Testis (tissue), 2 donors: ENCODE measurements at regions not wholly inside any gene's neighbourhood (a gene's known extent, or its start where the extent isn't known, plus 50 kb on each side); places are given as distances from the start of the nearest gene placed in this dataset.
"Not testable (repeated sequence)": the region's sequence is repeated elsewhere in the genome, so short reads cannot be mapped to it uniquely, and the experiment has no call there.

Experiments used
- POLR2A ChIP-seq: fragments of 450-650 bp; IDR thresholded peaks from one replicate; pipeline ENCODE4 v1.6.1; 2017; ENCODE audit warnings: antibody characterized with exemption, mild to moderate bottlenecking, moderate library complexity
- TF ChIP-seq, protein P1 (sequence below), 3 experiments: fragments of 450-650 bp in 2 of 3; fragments of 200-600 bp in 1 of 3; sonication (generic) in 1 of 3; IDR thresholded peaks; one replicate each; pipeline ENCODE4 v1.5.1; 2016 to 2019; ENCODE audit warnings: antibody characterized with exemption in 3 of 3, mild to moderate bottlenecking in 2 of 3, moderate library complexity in 1 of 3

DNA sequence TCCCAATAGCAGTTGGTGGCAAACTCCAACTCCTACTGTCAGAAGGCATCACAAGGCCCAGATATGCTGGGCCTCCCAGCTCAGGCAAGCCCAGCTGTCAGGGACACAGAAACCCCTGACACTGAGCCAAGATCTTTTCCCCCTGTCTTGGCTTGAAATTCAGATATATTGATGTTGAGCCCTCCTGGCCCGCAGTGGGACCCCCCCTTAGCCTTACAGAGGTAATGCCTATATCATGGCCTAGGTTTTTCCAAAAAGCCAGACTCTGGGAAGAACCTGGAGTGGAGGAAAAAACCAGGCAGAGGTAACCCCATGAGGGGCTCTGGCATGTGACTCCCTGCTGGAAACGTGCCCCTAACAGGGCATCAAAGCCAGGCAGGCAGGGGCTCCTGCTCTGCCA, 129.2 kb downstream of the POTEG start:
- TF ChIP-seq, protein P1, sequence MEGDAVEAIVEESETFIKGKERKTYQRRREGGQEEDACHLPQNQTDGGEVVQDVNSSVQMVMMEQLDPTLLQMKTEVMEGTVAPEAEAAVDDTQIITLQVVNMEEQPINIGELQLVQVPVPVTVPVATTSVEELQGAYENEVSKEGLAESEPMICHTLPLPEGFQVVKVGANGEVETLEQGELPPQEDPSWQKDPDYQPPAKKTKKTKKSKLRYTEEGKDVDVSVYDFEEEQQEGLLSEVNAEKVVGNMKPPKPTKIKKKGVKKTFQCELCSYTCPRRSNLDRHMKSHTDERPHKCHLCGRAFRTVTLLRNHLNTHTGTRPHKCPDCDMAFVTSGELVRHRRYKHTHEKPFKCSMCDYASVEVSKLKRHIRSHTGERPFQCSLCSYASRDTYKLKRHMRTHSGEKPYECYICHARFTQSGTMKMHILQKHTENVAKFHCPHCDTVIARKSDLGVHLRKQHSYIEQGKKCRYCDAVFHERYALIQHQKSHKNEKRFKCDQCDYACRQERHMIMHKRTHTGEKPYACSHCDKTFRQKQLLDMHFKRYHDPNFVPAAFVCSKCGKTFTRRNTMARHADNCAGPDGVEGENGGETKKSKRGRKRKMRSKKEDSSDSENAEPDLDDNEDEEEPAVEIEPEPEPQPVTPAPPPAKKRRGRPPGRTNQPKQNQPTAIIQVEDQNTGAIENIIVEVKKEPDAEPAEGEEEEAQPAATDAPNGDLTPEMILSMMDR (IDR thresholded peaks at IDR 0.05), result not testable (repeated sequence)
- TF ChIP-seq POLR2A, result not testable (repeated sequence)
